Activated CD4-positive, alpha-beta T cell treated with anti-CD3 and anti-CD28 coated beads, Interleukin-2, amount 50 U/mL, for 16 hours (primary cell): ENCODE measurements at regions not wholly inside any gene's neighbourhood (a gene's known extent, or its start where the extent isn't known, plus 50 kb on each side); places are given as distances from the start of the nearest gene placed in this dataset.

Source experiments
- DNase-seq: peaks from one replicate; pipeline ENCODE4 v3.0.0-alpha.2; 2020

DNA sequence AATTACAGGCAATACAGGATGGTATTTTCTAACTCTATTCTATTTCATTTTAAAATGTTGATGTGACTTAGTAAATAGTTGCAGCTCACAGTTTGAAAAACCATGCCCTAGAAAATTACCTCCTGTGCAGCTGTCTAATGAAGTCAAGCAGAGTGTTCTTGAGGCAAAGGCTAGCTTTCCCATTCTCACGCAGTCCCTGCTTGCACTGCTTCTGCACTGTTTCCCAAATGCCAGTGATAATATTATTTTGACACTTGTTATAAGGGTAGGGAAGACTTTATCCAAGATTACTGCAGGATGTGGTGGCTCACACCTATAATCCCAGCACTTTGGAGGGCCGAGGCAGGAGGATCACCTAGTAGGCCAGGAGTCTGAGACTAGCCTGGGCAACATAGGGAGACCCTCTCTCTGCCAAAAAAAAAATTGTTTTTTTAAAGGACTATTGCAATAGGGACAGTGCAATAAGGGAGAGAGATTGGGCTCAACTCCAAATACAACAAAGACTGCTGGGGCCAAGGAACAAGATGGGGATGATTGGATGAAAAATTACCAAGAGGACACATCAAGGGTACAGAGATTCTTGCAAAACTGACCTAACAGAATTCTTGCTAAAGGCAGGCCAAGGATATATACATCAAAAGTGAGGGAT, 196.1 kb downstream of the LY86 start:
- no peak for DNase-seq

DNA sequence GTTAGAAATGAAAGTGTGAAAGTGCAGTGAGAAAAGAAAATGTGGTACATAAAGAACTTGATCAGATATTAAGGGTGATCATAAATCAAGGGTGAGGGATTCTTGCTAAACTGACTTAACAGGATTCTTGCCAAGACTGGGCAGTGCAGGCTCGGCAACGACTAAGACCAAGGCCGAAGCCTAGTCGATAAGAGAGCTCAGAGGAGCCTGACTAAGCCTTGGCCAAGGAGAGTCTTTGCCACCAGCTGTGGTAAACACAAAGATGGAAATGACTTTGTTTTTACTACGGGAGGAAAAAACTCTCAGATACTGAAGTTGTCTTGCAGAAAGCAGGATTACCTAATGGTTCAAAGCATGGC, 196.6 kb downstream of the LY86 start:
- DNase-seq, result no peak

DNA sequence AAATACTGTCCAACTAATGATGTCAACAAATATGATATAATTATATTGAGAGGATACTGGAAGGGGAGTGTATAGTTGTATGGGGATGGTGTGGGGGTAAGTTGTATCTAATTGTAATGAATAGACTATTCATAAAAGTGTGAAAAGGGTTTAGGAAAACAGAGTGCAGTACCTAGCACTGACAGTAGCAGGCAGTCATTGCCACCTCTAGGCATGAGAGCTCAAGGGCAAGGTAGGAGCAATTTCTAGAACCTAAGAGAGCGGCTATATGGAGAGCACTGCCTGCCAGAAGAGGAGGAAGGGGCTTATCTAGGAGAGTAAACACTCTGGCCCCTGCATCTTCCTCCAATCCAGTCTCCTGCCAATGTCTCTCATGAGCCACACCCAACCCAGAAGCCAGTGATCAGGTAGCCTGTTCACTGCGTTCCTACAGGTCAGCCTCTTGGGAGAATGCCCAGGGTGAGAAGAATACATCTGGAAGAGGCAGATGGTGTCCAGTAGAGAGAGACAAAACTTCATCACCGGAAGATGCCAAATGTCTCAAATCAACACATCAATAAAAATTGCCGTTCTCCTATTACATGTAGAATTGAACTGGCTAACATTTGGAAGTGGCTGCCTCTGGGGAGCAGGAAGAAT, 200.0 kb downstream of the LY86 start:
- DNase-seq, result peak; percentile 41

DNA sequence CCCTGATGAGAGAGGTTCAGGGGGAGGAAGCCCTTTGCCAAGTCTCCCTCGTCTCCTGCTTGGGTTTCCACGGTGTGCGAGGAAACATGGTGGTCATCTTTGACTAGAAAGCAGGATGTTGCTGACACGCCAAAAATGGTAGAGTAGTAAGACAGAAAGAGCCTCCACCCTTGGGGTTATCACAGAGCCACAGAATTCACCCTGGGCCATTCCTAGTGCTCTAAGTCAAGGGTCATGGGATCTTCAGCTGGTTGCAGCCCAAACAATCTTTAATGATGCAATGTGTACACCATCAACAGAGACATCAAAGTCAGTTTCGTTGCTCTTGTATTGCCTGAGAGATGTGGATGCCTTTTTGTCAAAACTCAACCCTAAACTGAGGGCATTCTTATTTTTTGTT, 201.9 kb downstream of the LY86 start:
- no peak for DNase-seq

GRCh38 chr6:6790891-6791290, 202.4 kb downstream of the LY86 start:
- peak; percentile 15 for DNase-seq

- DNase-seq, result peak; percentile 63
These were observed 205.1 kb downstream of the LY86 start for GRCh38 chr6:6793388-6794250.

DNA sequence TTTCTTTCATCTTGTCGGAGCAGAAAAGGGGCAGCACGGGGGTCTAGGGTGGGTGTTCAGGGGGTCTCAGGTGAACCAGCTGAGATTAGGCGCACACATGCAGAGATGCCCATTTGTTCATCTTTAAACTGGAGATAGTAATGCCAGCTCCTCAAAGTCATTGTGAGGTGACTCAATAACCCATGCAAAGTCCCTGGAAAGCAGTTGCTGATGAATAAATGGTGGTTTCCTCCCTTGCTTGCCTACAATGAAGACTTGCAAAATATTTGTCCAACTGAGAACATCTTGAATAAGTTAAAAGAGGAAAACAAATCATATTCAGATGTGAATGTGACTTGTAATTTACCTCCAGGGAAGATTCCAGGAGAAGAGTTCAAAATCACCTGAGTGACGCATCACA, 206.9 kb downstream of the LY86 start:
- no peak for DNase-seq

GRCh38 chr6:6796818-6797217, 208.3 kb downstream of the LY86 start:
- DNase-seq, result no peak

GRCh38 chr6:6798448-6798860, 209.9 kb downstream of the LY86 start:
- peak; percentile 87 for DNase-seq

GRCh38 chr6:6801005-6801335, 212.4 kb downstream of the LY86 start:
- DNase-seq, result no peak

GRCh38 chr6:6801635-6802218, 213.2 kb downstream of the LY86 start:
- DNase-seq, result no peak

DNA sequence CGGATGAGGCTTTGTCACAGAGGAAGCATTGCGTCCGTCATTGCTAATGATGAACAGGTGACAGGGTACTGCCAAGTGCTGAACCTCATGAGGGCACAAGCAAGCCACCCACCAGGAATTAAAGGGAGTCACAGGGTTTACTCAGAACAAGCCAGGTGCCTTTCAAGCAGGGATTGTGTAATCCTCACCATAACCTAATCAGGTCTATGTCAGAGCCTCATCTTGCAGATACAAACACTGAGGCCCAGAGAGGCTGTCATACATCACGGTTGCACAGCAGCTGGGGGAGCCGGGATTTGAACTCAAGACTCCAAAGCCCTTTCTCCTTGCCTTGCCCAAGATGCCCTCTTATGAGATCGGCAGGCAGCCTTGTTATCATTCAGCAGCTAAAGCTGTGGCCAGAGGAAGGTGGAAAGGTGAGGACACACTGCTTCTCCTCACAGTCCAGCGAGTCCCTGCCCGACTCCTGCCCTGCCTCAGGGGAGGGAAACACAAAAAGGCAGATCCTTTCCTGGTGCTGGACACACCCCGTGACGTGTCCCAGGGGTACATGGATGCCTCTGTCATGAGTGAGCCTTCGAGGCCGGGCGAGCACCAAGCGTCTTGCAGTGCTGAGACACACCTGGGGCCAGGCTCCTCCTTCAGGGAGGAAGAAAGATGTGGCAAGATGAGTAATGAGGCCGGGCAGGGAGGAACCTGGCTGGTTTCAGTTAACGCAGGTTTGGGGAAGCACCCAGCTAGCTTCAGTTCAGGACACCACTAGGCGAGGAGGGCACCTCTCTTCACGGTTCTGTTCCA, 214.9 kb downstream of the LY86 start:
- DNase-seq, result peak; percentile 36

DNA sequence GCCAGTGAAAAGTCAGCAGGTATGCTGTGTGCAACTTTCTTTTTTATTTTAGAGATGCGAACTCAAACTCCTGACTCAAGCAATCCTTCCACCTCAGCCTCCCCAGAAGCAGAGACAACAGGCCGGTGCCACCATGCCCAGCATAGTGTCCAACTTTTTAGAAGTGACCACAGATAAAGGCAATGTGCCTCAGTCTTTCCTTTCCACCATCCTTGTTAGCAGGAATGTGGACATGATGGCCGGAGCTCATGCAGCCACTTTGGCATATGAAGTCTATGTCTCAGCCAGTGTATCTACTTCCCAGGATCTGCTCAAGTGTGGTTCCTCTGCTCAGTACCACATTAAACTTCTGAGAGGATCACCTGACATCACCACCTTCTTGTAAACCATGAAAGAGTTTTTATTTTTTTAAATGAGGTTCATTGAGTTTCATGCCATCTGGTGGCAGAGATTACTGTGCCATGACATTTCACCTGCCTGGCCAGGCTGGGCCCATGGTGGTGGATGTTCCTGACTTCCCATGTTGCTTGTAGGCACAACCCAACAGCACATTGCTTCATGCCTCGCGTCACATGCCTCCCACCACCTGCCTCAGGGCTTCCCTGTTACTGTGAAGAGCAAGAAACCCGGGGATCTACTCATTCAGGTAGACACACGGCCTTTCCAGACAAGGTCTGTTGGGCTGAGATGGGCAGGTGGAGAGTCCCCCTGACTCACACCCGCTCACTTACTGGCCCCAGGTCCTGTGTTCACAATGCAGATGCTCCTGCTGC, 216.5 kb downstream of the LY86 start:
- no peak for DNase-seq

GRCh38 chr6:6806844-6807518, 218.5 kb downstream of the LY86 start:
- DNase-seq, result no peak

DNA sequence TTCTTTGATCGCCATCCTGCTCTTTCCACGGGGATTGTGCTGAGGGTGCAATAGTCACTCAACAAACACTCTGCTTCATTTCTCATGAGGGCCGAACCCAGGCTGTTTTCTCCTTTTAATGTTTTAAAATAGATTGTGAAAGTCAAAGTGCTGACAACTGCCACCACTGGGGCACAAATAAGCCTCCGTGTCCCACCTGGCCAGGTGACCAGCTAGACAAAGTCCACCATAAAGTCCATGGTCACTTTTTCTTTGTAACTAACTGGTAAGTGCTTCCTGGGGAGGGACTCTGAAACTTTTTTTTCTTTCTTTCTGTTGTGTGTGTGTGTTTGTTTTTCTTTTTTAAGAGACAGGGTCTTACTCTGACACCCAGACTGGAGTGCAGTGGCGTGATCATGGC, 219.8 kb downstream of the LY86 start:
- no peak for DNase-seq

- no peak for DNase-seq
These were observed 220.4 kb downstream of the LY86 start for GRCh38 chr6:6808915-6809314.

GRCh38 chr6:6810727-6811126, 222.2 kb downstream of the LY86 start:
- DNase-seq, result no peak

DNA sequence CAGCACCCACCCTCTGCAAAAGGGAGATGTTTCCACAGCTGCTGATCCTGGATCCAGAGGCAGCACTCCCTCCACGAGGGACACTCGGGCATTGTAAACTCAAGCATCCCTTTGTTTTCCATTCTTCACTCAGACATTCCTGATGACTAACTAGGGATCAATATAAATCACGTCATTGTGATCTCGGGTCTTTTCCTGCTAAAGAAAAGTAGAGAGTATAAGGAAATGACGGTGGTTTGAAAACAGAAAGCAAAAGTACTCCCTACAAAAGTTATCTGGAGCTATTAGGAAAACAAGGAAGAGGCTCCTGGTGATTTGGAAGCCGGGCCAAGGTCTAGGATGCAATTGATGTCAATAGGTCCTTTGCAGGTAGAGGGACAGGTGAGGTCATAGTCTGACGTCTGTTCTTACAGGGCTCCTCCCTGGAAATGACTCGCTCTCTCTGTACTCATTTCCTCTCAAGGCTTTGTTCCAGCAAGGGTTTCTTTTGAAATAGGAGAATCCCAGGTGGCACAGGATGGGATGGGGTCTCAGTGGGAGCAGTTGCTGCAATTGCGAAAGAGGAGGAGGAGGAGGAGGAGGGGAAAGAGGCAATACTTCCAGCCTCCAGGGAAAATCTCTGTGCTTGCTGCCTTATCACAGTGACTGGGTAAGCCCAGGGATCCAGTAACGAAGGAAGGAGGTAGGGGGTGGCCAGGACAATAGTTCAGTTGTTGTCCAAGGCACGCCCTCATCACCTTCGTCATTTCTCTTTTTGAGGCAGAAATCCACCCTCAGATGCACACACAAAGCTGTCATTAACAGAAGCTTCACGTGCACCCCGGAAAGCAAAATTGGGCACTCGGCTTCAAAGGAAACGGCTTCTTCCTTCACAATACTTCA, 222.8 kb downstream of the LY86 start:
- DNase-seq, result peak; percentile 40

- no peak for DNase-seq
These were observed 223.9 kb downstream of the LY86 start for GRCh38 chr6:6812427-6812826.

GRCh38 chr6:6815732-6816131, 227.2 kb downstream of the LY86 start:
- DNase-seq, result no peak

- DNase-seq, result no peak
These were observed 228.2 kb downstream of the LY86 start for GRCh38 chr6:6816716-6817115.
